ENCODE measurements at regions not wholly inside any gene's neighbourhood (a gene's known extent, or its start where the extent isn't known, plus 50 kb on each side); places are given as distances from the start of the nearest gene placed in this dataset.

DNA sequence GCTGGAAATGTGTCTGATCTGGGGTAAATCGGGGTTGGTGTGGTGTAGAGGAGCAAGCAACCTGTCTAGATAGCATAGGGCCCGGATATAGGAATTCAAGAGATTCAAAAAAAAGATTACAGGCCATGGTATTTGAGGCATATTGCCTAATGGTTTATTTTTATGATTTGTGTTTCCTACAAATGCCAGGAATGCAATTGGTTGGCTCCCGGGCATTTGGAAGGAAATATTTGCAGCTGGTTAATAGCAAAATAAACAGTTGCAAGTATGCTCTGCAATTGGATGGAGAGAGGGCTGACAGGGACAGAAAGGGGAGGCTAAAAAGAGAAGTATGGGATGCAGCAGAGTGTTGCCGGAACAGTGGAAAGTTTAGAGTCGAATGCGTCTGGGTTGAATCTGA is 315.6 kb upstream of the ATP2B1 start:
- Histone ChIP-seq H3K4me1 (ENCODE audit: control insufficient read depth, insufficient read depth, low read length) (no peaks in the 10 kb centered on the region), H3K27me3 (ENCODE audit: control insufficient read depth, insufficient read depth, low read length) (no peaks in the 10 kb centered on the region)

DNA sequence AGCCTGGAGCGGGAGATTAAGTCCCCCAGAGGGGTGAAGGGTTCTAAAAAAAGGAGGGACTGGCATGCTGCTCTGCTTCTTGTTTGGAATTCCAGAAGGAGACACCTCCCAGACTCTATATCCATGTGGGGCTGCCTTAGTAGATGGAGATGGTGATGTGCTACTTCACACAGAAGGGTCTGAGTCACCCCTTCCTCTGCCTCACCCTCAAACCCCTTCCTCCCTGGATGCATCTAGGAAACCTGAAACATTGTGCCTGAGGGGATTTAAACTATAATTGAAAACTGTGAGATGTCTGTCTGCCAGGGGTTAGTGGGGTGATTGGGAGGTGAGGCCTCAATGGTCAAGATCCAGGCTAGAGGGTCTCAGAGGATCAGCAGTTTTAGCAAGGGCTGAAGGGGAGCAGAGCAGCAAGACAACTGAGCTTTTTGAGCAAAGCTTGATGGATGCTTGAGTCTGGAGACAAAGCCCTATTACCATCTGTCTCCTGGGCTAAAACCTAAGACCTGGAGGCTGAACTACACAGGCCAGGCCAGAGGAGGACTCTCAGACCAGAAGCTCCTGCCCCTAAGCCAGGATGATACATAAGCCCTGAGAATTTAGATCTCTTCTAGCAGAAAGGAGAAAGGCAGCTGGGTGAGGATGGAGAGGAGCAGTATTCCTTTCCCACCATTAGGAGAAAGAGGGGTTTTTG is 314.7 kb upstream of the ATP2B1 start:
- Histone ChIP-seq H3K4me3 (ENCODE audit: low read length) (no peak overlapping the region), H3K27me3 (ENCODE audit: control insufficient read depth, insufficient read depth, low read length) (no peaks in the 10 kb centered on the region), H3K27ac (ENCODE audit: low read depth, low read length) (no peak overlapping the region), H3K4me1 (ENCODE audit: control insufficient read depth, insufficient read depth, low read length) (no peaks in the 10 kb centered on the region), H3K9ac (ENCODE audit: low read length) (no peak overlapping the region), H3K36me3 (ENCODE audit: control insufficient read depth, insufficient read depth, low read length) (no peaks in the 10 kb centered on the region)

More for the DNA sequence above, 315.6 kb upstream of the ATP2B1 start:
- Histone ChIP-seq H3K9ac (ENCODE audit: low read length) (no peak overlapping the region), H3K27ac (ENCODE audit: low read depth, low read length) (no peak overlapping the region), H3K36me3 (ENCODE audit: control insufficient read depth, insufficient read depth, low read length) (no peaks in the 10 kb centered on the region), H3K4me3 (ENCODE audit: low read length) (no peak overlapping the region)

DNA sequence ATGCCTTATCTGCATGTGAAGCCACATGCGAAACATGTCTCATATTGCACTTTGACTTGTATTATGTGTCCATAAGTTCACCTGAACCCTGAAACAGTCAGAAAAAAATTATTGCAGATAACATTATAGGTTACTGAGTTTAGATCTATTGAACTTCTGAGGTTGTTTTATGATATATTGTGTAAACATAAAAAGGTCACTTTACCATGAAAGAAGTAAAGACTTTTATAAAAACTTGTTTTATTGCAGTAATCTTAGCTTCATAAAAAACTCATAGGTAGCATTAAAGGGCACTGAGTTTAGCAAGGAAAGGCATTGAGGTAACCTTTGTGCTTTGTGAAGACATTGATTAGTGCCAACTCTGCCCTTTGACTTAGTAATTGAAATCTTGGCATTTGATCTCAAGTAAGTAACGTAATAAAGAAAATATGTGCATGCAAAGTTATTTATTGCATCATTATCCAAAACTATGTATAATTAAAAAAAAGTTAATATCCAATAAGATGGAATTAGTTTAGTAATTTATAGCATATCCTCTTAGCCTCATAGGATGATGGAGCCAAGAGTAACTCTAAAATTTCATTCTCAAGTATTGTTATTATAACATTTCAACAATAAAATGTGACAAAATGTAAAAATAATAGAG is 313.3 kb upstream of the ATP2B1 start:
- Histone ChIP-seq H3K27ac (ENCODE audit: low read depth, low read length) (no peak overlapping the region), H3K4me3 (ENCODE audit: low read length) (no peak overlapping the region), H3K9ac (ENCODE audit: low read length) (no peak overlapping the region)

DNA sequence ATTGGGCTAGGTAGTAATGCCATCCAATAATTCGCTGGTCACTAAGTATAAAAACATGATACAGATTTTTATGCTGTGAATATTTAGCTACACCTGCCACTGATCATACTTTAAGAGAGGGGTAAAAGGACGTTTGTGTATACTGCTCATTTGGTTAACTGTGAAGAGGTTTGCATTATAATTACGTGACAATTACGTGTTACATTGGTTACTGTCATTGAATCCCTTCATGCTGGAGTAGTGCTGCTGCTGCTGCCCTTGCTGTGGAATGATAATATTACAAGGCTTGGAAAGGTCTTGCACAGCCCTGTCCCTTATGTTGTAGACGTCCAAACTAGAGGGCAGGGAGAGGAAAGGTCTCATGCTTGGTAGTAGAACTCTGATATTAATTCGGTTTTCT is 312.2 kb upstream of the ATP2B1 start:
- no peaks in the 10 kb centered on the region for H3K36me3 ChIP-seq (ENCODE audit: control insufficient read depth, insufficient read depth, low read length)
- no peak overlapping the region for H3K27ac ChIP-seq (ENCODE audit: low read depth, low read length)
- no peak overlapping the region for H3K4me3 ChIP-seq (ENCODE audit: low read length)
- H3K27me3 ChIP-seq (ENCODE audit: control insufficient read depth, insufficient read depth, low read length), result no peaks in the 10 kb centered on the region
- H3K9ac ChIP-seq (ENCODE audit: low read length), result no peak overlapping the region
- H3K4me1 ChIP-seq (ENCODE audit: control insufficient read depth, insufficient read depth, low read length), result no peaks in the 10 kb centered on the region

More for the DNA sequence above, 313.3 kb upstream of the ATP2B1 start:
- Histone ChIP-seq H3K4me1 (ENCODE audit: control insufficient read depth, insufficient read depth, low read length) (no peaks in the 10 kb centered on the region), H3K36me3 (ENCODE audit: control insufficient read depth, insufficient read depth, low read length) (no peaks in the 10 kb centered on the region), H3K27me3 (ENCODE audit: control insufficient read depth, insufficient read depth, low read length) (no peaks in the 10 kb centered on the region)

DNA sequence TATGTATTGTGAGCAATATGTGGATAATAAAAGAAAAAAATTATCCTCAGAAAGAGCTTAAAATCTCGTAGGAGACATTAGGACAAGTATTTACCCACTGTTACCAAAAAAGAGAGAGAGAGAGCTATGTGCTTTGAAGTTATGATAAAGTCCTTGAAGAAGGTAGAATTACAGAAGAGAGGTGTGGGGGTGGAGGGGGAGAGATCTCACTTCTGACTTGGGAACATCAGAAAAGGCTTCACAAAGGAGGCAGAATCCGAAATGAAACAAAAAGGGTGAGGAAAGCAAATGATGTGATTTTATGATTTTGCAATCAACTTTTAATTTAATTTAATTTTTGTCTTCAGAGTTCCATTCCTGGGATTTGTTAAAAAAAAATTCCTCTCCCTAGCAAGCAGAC is 311.8 kb upstream of the ATP2B1 start:
- H3K4me1 ChIP-seq (ENCODE audit: control insufficient read depth, insufficient read depth, low read length), result no peaks in the 10 kb centered on the region
- H3K27ac ChIP-seq (ENCODE audit: low read depth, low read length), result no peak overlapping the region
- H3K27me3 ChIP-seq (ENCODE audit: control insufficient read depth, insufficient read depth, low read length), result no peaks in the 10 kb centered on the region
- no peak overlapping the region for H3K9ac ChIP-seq (ENCODE audit: low read length)
- H3K36me3 ChIP-seq (ENCODE audit: control insufficient read depth, insufficient read depth, low read length), result no peaks in the 10 kb centered on the region
- no peak overlapping the region for H3K4me3 ChIP-seq (ENCODE audit: low read length)

DNA sequence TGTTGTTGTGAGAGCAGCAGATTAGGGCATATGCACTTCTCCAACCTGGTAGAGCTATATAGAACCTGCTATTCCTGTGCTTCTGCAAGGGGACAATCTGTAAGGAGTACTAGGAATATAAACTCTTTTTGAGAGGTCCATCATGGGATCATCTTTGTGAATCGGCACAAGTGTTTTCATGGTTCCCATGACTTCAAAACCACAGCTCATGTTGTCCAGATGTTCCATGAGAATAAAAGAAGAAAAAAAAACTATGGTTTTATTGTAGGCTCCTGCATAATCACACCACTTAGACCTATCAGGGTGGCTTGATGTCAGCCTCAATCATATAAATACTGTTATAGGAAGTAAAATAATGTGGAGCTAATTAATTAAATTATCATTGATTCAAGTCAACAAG is 311.4 kb upstream of the ATP2B1 start:
- Histone ChIP-seq H3K36me3 (ENCODE audit: control insufficient read depth, insufficient read depth, low read length) (no peaks in the 10 kb centered on the region), H3K4me3 (ENCODE audit: low read length) (no peak overlapping the region), H3K9ac (ENCODE audit: low read length) (no peak overlapping the region), H3K27me3 (ENCODE audit: control insufficient read depth, insufficient read depth, low read length) (no peaks in the 10 kb centered on the region), H3K27ac (ENCODE audit: low read depth, low read length) (no peak overlapping the region), H3K4me1 (ENCODE audit: control insufficient read depth, insufficient read depth, low read length) (peaks cover under 1% of the 10 kb centered on the region)

DNA sequence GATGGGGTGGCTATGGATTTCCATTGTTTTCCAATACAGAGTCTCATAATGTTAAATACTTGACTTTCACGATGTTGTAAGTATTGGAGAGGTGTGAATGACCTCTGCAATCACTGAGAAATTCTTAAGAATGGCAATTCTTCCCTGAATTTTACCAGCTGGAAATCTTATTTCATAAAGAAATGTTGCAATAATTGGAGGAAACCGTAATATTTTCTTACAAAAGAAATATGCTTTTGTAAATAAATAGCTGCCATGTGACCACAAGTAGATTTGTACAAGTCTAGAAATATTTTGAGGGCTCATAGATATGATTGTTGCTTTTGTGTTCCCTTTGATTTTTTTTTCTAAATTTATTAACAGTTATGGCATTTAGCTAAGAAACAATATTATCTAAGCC is 308.7 kb upstream of the ATP2B1 start:
- no peaks in the 10 kb centered on the region for H3K27me3 ChIP-seq (ENCODE audit: control insufficient read depth, insufficient read depth, low read length)
- no peak overlapping the region for H3K9ac ChIP-seq (ENCODE audit: low read length)
- H3K4me3 ChIP-seq (ENCODE audit: low read length), result no peak overlapping the region
- no peak overlapping the region for H3K27ac ChIP-seq (ENCODE audit: low read depth, low read length)
- peaks cover 2% of the 10 kb centered on the region for H3K4me1 ChIP-seq (ENCODE audit: control insufficient read depth, insufficient read depth, low read length)
- no peaks in the 10 kb centered on the region for H3K36me3 ChIP-seq (ENCODE audit: control insufficient read depth, insufficient read depth, low read length)

DNA sequence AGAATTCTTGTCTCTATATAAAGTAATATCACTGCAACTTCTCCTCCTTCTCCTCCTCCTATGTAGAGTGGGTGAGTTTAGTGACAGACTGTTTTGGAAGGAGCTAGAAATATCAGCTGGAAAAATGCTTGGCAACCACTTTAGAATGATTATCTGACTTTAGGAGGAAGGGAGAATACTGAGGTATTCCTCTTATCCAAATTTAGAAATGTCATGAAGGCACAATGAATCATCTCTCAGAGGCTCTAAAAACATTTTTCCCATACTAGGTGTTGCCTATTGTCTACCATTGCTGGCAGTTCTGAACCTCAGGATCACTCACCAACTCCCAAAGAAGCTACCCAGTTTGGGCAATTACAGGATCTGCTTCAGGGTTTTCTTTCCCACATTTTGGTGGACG is 306.6 kb upstream of the ATP2B1 start:
- no peaks in the 10 kb centered on the region for H3K27me3 ChIP-seq (ENCODE audit: control insufficient read depth, insufficient read depth, low read length)
- H3K9ac ChIP-seq (ENCODE audit: low read length), result no peak overlapping the region
- H3K27ac ChIP-seq (ENCODE audit: low read depth, low read length), result no peak overlapping the region

DNA sequence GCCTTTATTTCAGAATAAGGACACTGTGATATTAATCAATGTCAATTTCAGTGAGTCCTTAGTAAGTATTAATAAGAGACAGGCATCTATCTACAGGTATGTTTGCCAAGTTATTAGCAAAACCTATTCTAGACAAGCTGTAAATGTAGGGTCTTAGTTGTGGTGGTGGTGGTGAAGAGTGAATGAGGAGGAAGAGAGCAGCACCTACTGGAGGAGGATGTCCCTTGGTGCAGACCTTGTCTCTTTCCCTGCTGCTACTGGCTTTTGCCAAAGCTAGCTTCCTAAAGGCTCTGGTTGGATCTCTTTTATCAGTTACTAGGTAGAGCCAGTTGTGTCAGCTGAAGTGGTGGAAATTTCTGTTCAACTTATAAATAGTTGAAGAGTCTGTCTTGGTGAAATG is 304.8 kb upstream of the ATP2B1 start:
- Histone ChIP-seq H3K4me3 (ENCODE audit: low read length) (no peak overlapping the region), H3K27me3 (ENCODE audit: control insufficient read depth, insufficient read depth, low read length) (no peaks in the 10 kb centered on the region), H3K4me1 (ENCODE audit: control insufficient read depth, insufficient read depth, low read length) (peaks cover 2% of the 10 kb centered on the region), H3K27ac (ENCODE audit: low read depth, low read length) (no peak overlapping the region), H3K36me3 (ENCODE audit: control insufficient read depth, insufficient read depth, low read length) (no peaks in the 10 kb centered on the region), H3K9ac (ENCODE audit: low read length) (no peak overlapping the region)

More for the DNA sequence above, 306.6 kb upstream of the ATP2B1 start:
- Histone ChIP-seq H3K36me3 (ENCODE audit: control insufficient read depth, insufficient read depth, low read length) (no peaks in the 10 kb centered on the region), H3K4me1 (ENCODE audit: control insufficient read depth, insufficient read depth, low read length) (peaks cover 2% of the 10 kb centered on the region), H3K4me3 (ENCODE audit: low read length) (no peak overlapping the region)

DNA sequence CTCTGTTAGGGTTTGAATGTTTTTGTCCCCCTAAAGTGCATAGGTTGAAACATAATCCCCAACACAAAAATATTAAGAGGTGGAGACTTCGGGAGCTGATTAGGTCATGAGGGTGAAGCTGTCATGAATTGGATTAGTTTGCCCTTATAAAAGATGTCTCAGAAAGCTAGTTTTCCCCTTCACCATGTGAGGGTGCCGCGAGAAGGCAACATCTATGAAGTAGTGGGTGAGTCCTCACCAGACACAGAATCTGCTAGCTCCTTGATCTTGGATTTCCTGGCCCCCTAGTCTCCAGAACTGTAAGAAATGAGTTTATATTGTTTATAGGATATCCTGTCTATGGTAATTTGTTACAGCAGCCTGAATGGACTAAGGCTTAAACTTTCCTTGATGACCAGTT is 301.5 kb upstream of the ATP2B1 start:
- Histone ChIP-seq H3K4me1 (ENCODE audit: control insufficient read depth, insufficient read depth, low read length) (peaks cover 2% of the 10 kb centered on the region), H3K9ac (ENCODE audit: low read length) (no peak overlapping the region), H3K4me3 (ENCODE audit: low read length) (no peak overlapping the region), H3K27ac (ENCODE audit: low read depth, low read length) (no peak overlapping the region), H3K27me3 (ENCODE audit: control insufficient read depth, insufficient read depth, low read length) (no peaks in the 10 kb centered on the region), H3K36me3 (ENCODE audit: control insufficient read depth, insufficient read depth, low read length) (no peaks in the 10 kb centered on the region)

DNA sequence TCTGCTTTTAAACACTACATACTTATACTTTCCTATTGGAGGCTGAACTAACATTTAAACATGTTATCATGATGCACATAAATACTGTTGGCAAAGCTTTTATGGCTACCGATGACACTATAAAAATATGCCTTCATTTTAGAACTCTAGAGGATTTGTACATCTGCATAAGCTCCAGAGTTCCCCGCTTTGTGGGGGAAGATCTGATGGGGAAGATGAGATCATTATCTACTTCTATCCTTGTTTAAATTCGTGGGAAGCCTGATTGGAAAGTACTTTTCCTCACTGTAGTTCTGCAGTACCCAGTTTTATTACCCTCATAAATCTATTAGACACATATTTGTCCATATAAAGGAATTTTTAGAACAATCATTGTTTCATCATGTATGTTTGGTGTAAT is 299.6 kb upstream of the ATP2B1 start:
- no peaks in the 10 kb centered on the region for H3K4me1 ChIP-seq (ENCODE audit: control insufficient read depth, insufficient read depth, low read length)
- no peaks in the 10 kb centered on the region for H3K36me3 ChIP-seq (ENCODE audit: control insufficient read depth, insufficient read depth, low read length)
- H3K9ac ChIP-seq (ENCODE audit: low read length), result no peak overlapping the region
- no peak overlapping the region for H3K4me3 ChIP-seq (ENCODE audit: low read length)
- H3K27ac ChIP-seq (ENCODE audit: low read depth, low read length), result no peak overlapping the region
- H3K27me3 ChIP-seq (ENCODE audit: control insufficient read depth, insufficient read depth, low read length), result no peaks in the 10 kb centered on the region

DNA sequence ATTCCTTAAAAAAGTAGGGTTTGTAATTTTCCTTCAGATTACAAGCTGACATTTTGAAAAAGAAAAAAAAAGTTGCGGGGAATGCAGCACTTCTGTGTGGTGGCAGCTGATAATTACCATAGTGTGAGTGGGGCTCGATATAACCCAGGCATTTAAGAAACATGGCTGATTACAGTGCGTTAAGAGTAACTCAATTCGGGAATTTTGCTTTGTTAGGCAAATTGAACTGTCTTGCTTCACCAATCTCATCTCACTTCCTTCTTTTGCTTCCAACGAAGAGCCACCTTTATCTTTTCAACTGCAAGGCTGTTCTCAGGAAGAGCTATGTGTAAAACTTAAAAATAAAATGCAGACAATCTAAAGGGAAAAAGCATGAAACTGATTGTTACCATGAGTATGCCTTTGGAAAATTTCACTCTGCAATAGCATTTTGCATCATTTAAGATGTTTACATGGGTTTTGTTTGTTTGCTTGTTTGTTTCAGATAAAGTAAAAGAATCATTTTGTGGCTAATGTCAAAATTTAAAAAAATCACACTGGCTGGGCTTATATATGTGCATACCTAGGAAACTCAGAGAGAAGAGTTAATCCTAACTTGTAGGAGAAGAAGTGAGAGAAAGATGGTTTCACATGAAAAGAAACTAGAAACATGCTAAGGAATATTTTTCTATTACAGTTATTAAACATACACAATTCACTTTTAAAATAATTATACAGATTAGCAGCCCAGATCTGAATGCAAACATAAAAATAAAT is 295.9 kb upstream of the ATP2B1 start:
- Histone ChIP-seq H3K27me3 (ENCODE audit: control insufficient read depth, insufficient read depth, low read length) (no peaks in the 10 kb centered on the region), H3K27ac (ENCODE audit: low read depth, low read length) (no peak overlapping the region), H3K4me3 (ENCODE audit: low read length) (no peak overlapping the region), H3K36me3 (ENCODE audit: control insufficient read depth, insufficient read depth, low read length) (no peaks in the 10 kb centered on the region), H3K9ac (ENCODE audit: low read length) (no peak overlapping the region), H3K4me1 (ENCODE audit: control insufficient read depth, insufficient read depth, low read length) (peaks cover 4% of the 10 kb centered on the region)
